ENCODE measurements at regions not wholly inside any gene's neighbourhood (a gene's known extent, or its start where the extent isn't known, plus 50 kb on each side); places are given as distances from the start of the nearest gene placed in this dataset.
"Not testable (repeated sequence)": the region's sequence is repeated elsewhere in the genome, so short reads cannot be mapped to it uniquely, and the experiment has no call there.

DNA sequence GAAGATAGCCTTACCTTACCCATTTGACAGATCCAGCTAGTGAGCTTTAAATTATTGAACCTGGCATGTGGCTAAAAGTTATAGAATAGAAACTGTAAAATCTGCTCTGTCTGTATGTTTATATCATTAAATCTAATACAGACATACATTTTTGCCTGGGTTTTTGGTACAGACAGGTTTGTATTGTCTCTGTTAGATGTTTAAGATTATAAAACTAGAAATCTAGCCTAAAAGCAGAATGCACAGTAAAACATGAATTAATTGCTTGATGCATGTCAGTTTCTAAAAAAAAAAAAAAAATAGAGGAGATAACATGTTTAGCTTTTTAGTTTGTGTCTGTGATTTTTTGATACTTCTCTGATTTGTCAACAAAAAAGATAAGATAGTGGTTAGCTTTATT lies 477.6 kb upstream of the LRRC7 start:
- DNase-seq: no peak

DNA sequence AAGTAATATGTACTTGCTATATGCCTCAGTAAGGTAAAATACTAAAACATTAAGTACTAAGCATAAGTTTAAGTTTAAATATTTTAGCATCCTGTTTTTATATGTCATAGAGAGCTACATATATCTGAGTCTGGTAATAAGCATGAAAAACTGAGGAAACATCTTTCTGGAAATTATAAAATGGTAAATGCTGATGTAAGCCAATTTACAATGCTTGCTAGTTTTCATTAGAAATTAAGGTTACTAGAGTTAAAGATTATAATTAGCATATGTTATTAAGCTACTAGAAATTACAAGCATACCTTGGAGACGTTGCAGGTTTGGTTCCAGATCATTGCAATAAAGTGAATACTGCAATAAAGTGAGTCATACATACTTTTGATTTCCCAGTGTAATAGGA lies 477.0 kb upstream of the LRRC7 start:
- no peak for DNase-seq

GRCh38 chr1:69102058-69102457 lies 465.7 kb upstream of the LRRC7 start:
- not testable (repeated sequence) for DNase-seq

- DNase-seq: no peak
Measured at GRCh38 chr1:69103213-69103612, 464.5 kb upstream of the LRRC7 start.

- no peak for DNase-seq
Measured at GRCh38 chr1:69103705-69104385, 463.9 kb upstream of the LRRC7 start.

- DNase-seq: no peak
Measured at GRCh38 chr1:69104894-69105293, 462.8 kb upstream of the LRRC7 start.

GRCh38 chr1:69109277-69109676 lies 458.4 kb upstream of the LRRC7 start:
- DNase-seq: no peak

DNA sequence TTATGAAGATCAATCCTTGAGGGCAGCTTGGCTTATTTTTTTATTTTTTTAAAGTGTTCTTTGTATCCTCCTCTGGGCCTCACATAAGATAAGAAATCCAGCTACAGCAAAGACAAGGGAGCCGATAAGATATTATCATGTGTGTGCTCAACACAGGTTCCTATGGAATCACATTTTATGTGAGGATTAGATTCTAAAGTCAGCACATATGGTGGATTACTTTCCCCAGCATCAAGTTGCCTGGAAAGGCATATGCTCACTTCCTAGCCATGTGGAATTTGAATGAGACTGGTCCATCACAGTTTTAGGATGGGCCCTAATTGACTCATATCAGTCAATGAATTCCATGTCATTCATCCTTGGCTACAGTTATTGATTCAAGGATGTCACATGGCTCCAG lies 456.9 kb upstream of the LRRC7 start:
- DNase-seq: no peak

DNA sequence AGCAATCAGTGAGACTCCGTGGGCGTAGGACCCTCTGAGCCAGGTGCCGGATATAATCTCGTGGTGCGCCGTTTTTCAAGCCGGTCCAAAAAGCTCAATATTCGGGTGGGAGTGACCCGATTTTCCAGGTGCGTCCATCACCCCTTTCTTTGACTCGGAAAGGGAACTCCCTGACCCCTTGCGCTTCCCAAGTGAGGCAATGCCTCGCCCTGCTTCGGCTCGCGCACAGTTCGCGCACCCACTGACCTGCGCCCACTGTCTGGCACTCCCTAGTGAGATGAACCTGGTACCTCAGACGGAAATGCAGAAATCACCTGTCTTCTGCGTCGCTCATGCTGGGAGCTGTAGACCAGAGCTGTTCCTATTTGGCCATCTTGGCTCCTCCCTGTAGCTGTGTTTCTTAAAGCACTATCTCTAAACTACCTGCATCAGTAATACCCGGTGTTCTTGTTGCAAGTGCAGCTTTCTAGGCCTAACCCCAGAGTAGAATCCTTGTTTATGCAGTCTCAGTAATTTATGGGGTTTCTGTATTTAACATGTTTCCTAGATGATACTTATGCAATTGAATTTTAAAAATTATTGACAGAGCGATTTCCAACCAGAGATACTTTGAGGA lies 447.5 kb upstream of the LRRC7 start:
- not testable (repeated sequence) for DNase-seq

- no peak for DNase-seq
Measured at GRCh38 chr1:69120817-69121216, 446.9 kb upstream of the LRRC7 start.

DNA sequence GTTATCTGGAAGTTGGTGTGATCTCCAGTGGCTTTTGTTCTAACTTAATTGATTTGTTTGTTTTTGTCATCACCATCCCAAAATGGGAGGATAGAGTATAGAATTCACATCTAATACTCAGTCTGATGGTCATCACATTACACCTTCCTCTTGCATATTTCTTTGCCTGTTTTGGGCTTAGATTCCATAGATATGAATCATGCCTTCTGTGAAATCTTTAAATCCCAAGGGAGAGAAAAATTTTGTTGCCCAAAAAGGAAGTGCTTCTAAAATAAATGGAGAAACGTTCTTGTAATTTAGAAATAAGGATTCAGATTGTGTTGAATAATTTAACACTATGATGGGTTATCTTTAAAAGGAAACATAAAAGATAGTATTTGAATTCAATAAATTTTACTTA lies 446.0 kb upstream of the LRRC7 start:
- DNase-seq: no peak

GRCh38 chr1:69122373-69122772 lies 445.3 kb upstream of the LRRC7 start:
- DNase-seq: no peak

DNA sequence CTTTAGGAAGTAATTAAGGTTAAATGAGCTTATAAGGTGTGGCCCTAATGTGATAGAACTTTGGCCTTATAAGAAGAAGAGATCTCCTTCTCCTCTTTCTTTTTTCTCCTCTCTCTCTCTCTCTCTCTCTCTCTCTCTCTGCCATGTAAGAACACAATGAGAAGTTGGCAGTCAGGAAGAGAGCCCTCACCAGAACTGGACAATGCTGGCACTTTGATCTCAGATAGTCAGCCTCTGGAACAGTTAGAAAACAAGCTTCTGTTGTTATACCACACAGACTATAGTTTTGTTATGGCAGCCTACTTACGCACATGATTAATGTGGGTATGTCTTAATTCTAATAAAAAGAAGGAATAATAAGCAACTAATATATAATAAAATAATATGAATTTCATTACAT lies 444.2 kb upstream of the LRRC7 start:
- DNase-seq: no peak

- no peak for DNase-seq
Measured at GRCh38 chr1:69126796-69127195, 440.9 kb upstream of the LRRC7 start.

- DNase-seq: no peak
Measured at GRCh38 chr1:69128204-69128603, 439.5 kb upstream of the LRRC7 start.

DNA sequence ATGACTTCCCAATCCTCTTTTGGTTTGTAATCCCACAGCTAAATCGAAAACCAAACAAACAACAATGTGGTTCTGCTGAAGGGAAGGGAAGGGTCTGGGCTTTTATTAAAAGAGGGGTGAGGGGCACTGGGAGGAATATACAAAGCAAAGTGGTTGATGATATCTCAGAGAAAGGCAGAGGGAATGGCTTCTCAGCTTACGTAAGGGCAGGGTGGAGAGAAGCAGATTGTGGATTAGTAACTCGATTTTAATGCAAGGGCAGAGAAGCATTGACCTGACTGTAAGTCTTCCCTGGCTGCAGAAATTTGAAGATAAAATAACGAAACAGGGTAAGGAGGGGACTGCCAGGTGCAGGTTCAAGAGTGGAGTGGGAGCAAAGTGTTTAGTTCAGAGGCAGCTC lies 438.2 kb upstream of the LRRC7 start:
- no peak for DNase-seq

DNA sequence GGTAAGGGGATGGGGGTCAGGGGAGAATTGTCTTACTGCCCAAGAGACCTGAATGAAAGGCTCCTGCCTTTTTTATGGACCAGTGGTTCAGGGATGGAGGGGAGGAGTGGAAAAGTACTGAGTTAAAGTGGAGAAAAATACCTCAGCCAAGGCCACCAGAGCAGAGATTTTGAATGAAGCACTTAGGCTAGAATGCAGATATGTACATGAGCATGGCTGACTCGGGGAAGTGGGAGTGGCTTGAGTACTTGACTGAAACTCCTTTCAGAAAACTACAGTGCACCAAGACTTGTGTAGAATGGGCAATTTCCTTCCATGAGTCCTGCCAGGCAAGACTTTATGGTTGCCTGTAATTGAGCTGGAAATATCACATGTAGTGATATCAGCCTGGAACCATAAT lies 429.6 kb upstream of the LRRC7 start:
- DNase-seq: no peak

DNA sequence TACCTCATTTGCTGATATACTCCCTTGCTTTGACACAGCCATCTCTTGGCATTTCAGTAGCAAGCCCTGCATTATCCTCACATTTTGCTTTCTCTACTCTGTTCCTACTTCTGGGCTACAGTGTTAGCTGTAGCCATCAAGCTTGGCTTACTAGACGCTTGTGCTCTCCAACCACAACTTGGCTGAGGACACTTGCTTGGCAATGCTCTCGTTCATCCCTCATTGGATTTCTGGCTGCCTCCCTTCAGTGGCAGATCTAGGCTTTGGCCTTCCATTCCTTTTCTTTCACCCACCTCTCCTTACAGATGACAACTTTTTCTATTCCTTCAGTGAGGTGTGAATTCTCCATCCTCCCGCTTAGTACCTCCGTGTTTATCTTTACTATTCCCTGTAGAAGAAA lies 428.7 kb upstream of the LRRC7 start:
- DNase-seq: no peak

- no peak for DNase-seq
Measured at GRCh38 chr1:69146303-69146702, 421.4 kb upstream of the LRRC7 start.

GRCh38 chr1:69148731-69149130 lies 419.0 kb upstream of the LRRC7 start:
- DNase-seq: no peak

- DNase-seq: no peak
Measured at GRCh38 chr1:69157046-69157756, 410.5 kb upstream of the LRRC7 start.

GRCh38 chr1:69163241-69163640 lies 404.5 kb upstream of the LRRC7 start:
- no peak for DNase-seq

GRCh38 chr1:69163779-69164178 lies 403.9 kb upstream of the LRRC7 start:
- no peak for DNase-seq

DNA sequence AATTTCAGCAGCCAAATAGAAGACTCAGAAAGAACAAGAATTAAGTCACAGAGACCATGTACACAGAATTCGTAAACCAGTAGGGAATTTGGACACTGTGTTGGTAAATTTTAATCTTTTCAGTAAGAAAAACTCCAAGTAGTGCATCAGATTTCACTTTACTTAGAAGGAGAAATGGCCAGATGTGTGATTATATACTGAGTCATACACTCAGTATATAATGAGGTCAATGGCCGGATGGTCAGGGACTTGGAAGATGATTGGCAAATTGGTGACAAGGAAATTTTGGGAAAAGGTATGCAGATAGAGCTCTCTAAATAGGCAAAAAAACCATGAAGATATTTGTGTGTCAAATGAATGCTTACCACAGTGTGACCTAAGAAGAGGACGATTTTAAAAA lies 399.8 kb upstream of the LRRC7 start:
- DNase-seq: no peak
